HG02610 (cell line): ENCODE measurements at regions not wholly inside any gene's neighbourhood (a gene's known extent, or its start where the extent isn't known, plus 50 kb on each side); places are given as distances from the start of the nearest gene placed in this dataset.

Source experiments
- ATAC-seq: cut with Tn5 transposase; IDR thresholded peaks from one replicate; pipeline ENCODE4 v1.9.1; 2021; ENCODE audit warnings: mild to moderate bottlenecking, moderate library complexity; ENCODE audit not compliant: unreplicated experiment

DNA sequence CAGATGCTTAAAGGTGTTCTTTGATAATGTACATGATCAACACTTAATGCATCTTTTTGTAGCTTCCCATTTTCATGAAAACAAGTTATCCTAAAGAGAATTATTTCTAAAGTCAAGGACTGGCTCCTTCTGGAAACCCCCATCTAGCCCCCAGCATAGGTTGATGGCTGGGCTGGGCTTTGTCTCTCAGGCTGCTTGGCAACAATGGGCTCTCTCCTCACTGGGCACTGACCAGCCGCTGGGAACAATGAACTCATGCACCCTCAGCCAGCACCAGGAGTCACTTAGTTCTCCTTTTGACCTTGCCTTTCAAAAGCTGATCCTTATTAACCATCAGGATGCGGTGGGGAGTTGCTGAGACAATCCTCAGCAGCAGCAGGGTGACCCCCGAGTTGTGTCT lies 293.0 kb upstream of the PLXNA2 start:
- ATAC-seq, result no peak

DNA sequence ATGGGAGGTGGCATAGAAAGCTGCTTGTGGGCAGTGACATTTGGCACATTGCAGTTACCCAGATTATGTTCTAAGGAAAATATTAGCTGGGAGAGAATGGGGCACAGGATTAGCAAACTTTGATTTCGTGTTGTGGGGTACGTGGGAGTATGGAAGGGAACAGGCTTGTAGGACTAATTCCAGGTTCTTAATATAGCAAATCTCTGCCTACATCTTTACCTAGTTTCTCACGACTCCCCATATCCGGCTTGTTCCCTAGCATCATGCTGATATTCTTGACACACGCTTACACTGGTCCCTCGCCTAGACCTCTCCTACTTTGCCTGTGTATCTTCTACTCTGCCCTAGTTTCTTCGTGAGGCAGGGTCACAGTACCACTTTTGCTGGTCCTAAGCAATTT lies 293.9 kb upstream of the PLXNA2 start:
- no peak for ATAC-seq

DNA sequence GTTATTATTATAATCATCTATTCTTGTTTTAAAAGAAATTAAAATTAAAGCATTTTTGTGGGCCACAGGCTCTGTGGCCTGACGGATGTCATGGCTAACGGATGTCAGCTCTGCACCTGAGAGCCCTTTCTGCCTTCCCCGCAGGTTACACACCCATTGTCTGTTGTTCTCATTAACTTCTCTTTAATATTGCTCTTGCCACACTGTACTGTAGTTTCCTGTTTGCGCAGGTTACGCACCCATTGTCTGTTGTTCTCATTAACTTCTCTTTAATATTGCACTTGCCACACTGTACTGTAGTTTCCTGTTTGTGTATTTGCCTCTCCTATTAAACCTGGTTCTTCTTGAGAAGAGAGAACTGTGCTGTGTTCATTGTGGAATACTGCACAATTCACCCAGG lies 294.4 kb upstream of the PLXNA2 start:
- ATAC-seq, result no peak

DNA sequence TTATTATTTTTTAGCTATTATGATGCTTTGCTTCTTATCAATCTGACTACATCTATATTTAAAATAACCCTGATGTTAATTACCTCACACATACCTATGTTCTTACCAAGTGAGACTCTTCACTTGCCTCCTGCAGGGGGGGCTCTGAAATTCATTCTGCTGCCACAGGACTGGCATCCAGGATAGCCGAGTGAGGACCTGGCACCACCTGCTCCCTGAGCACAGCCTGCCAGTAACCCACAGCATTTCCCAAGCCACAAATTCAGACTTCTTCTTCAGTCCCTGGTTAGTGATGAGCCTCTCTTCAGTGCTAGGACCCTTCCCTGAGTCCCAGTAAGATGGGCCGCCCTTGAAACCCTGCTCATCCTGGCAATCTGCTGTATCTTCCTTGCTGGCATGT lies 296.5 kb upstream of the PLXNA2 start:
- no peak for ATAC-seq

DNA sequence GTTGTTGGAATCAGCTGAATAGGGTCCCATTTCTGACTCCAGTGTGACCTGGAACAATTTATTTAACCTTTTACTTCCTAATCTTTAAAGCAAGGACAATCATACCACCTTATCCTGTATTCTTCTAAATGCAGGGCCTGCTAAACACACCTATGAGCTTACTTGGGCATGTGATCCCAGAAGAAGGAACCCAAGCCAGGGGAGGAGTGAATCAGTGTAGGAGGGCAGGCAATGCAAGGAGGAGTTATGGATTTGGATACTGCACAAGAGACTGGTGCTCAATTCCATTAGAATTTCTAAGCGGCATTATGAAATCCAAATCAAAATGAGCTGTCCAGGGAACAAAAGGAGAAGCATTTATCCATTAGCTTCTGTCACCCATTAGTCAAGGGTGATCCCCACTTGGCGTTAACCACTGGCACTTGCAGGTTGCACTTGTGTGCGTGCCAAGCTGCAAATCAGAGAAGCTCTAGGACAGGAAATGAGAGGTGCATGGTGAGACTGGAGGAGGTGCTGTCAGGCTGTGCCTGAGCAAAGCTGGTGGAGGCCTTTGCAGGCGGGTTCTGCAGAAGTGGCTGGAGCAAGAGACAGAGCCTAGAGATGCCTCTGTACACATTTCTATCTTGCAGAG lies 297.2 kb upstream of the PLXNA2 start:
- no peak for ATAC-seq

DNA sequence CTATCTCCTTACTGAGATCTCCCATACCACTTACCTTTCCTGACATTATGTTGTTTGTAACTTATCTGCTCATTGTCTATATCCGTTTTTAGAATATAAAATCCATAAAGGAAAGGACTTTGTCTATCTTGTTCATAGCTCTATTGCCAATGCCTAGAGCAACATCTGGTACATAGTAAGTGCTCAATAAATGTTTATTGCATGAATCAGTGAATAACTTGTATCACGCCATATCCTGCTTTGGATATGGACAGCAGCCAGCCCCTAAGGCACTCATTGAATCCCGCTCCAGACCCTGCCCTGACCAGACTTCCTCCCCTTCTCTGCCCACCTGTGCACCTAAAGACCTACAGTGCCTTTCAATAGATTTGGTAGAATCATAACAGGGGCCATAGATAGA lies 298.1 kb upstream of the PLXNA2 start:
- ATAC-seq, result no peak

DNA sequence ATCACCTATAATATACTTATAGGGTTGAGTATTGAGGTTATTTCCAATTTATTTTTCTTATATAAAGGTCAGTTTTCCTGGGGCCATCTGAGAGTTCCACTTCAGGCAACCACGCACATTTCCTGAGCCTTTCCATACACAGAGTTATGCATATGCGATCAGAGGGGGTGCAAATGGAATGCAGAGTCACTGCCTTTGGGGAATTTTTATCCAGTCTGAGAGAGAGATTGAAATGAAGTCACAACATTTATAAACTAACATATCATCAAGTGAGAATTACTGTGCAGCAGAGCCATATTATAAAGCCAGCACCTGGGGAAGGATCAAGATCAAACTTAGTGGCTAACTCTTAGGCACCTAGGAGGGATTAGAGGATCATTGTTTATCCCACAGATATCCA lies 299.9 kb upstream of the PLXNA2 start:
- no peak for ATAC-seq

DNA sequence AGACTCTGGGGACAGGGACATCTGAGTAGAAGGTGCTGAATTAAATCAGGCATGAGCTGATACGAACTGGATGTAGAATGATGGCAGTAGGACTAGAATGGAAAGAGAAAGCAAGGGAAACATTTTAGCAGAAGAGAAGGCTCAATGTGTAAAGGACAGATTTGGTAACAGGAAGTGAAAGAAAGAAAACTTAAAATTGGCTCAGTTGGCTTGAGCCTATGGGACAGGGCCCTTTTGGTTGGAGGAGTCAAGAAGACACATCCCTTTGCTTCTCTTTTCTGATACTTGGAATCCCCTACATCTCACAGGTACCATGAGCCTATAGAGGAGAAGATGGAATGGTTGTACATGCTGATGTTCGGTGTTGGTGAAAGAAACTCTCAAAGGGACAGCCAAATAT lies 300.6 kb upstream of the PLXNA2 start:
- no peak for ATAC-seq

DNA sequence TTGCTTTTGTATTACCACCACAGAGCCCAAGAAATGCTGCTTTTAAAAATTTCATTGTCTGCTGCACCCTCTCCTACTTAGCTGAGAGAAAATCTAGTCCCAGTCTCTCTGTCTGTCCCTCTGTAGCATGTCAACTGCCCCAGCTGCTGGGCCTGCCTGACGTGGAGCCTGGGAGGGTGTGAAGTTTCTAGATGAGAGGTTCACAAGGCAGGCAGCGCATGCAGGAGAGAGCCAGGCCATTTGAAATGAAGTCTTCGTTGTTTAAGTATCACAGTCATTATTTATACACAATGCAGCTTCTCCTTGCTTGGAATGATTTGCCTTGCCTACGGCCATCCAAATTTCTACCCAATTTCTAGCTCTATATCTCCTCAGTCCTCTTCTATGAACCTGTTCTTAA lies 306.8 kb upstream of the PLXNA2 start:
- ATAC-seq, result no peak

DNA sequence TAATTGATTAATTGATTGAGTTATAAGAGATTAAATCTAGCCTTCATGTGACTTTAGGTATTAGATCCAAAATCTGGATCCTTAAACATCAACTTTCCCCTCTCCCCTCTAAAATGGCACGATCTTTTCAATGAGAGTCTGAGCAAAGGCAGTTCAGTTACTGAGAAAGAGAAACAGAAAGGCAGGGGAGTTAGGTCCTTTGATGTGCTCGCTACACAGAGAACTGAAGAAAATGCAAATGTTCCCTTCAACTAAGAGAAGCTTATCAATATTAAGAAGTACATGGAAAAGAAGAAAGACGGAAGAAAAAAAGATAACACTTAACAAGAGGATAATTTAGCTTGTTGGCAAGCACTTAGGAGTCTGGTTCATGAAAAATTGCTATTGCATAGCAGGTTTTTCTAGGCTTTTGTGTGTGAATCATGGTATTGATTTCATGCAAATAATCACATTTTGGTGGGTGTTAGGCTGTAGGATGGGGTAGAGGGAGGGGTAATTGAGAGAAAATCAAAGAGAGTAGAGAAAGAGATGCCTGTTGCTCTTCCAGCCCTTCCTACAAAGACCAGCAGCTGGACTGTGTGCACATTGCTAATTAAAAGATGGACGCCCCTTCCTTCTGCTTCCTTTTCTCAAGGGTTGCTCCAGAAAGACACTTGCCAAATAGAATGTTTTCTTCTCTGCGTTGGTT lies 307.6 kb upstream of the PLXNA2 start:
- no peak for ATAC-seq

DNA sequence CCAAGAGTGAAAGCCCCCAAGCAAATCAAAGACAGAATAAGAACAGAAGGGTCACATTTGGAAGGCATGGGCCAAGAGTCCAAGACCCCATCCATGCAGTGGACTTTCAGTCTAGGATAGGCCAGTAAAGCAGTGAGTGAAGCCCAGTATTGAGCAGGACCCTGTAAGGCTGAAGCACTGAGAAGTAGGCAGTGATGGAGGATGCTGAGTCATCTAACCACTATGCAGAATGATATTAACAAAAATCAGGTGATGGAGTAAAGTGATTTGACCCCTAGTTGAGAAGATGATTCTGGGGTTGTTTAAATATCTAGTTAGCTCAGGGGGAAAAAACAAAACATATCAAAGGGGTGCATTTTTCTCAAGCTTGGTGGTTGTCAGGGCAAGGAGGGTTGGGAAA lies 308.7 kb upstream of the PLXNA2 start:
- ATAC-seq, result no peak

DNA sequence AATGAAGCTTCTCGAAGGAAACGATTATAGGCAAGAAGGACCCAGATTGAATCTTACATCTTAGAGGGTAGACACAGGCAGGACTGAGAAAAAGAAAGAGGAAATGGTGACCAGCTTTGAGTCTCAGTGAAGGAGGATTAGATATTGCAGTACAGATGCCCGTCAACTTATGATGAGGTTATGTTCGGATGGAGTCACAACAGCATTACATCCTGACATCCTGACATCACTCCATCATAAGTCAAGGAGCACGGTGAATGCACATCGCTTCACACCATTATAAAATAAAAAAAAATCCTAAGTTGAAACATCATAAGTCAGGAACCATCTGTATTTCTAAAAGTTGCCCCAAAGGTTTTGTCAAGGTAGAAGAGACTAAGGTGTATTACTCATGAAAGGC lies 312.3 kb upstream of the PLXNA2 start:
- no peak for ATAC-seq

DNA sequence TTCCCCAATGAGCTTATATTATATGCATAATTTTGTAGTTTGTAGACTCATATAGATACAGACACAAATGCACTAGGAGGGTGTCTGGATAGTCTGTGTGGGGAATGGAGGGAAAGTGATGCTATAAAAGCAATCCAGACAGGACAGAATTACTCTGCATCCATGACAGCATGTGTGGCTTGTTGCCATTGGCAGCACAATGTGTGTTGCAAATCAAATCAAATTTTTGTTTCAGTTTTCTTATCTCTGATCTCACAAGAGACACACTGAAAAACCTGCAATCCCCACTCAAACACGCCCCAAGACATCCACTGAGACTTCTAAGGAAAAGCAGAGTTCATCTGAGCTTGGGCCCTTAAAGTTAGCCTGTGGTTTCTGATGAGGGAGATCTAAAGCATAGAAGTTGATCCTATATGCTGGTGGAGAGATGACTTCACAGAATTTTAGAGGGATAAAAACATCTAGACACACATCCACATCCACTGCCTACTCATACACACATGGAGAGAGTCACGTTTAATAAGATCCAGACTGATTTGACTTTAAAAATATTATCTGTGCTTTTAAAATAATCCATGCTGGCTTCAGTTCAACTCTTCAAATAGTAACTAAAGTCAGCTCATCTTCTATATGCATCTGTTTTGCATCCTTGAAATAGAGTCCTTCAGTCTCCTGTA lies 313.0 kb upstream of the PLXNA2 start:
- ATAC-seq, result no peak

DNA sequence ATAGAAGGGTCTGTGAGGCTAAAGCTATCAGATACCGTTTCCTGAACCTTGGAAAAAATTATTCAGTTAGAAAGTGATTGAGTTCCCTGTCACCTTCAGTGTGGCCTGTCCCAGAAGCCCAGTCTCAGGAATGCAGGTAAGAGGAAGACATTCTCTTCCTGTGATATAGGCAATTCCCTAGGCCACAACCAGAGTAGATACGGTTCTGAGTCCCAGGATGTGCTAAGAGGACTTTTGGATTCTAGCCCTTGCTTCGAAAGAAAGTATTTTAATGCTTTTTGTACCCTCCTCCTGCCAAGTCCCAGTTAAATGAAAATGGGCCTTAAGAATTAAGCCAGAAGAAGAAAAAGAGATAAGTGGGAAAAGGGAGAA lies 313.5 kb upstream of the PLXNA2 start:
- no peak for ATAC-seq

DNA sequence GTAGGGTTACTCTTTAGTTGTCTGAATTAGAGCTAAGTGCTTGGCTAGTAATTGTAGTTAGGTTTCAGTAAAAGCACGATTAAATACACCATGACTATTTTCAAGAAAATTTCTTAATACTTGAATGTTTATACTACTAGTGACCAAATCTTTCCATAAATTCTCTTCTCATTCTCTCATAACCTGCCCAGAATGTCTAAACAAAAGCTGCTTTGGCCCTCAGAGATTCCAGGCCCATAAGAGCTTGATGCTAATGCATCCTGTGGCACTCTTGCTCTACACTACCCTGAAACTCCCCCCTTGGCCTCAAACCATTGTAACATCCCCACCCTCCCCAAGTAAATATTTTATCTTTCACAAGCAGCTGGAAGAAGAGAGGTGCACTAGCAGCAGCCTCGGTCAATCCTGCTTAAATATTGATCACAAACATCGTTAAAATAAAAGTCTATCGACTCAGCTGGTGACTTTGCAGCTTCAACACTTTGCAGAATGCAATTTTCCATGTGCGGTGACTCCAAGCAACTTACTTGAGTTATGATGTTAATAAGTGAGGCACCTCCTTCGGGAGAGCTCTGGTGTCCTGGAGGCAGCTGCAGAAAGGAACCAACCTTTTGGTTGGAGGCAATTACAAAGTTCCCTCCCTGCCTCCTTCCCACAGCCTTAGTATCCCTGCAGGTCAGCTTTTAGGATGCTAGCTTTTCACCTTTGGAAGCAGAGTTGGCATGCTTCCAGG lies 315.6 kb upstream of the PLXNA2 start:
- no peak for ATAC-seq

DNA sequence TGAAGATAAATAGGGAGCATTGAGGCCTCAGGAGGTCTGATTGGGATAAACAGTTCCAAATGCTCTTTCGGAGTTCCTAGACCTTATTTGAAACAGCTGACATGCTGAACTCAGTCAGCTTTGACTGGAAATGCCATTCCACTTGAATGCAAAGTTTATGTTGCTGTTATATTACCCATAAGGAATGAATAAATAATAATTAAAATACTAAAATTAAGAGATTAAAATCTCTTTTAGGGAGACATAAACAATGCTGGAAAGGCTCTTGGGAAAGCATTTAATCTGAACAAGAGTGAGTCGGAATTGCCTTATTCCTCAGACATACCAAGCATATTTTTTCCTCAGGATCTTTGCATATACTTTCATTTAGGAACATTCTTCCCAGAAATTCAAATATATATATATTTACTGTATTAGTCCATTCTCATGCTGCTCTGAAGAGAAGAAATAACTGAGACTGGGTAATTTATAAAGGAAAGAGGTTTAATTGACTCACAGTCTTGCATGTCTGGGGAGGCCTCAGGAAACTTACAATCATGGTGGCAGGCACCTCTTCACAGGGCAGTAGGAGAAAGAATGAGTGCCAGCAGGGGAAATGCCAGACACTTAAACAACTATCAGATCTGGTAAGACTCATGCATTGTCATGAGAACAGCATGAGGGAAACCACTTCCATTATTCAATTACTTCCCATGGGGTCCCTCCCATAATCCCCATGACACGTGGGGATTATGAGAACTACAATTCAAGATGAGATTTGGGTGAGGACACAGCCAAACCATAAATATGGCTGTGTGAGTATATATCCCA lies 318.2 kb upstream of the PLXNA2 start:
- ATAC-seq, result no peak

DNA sequence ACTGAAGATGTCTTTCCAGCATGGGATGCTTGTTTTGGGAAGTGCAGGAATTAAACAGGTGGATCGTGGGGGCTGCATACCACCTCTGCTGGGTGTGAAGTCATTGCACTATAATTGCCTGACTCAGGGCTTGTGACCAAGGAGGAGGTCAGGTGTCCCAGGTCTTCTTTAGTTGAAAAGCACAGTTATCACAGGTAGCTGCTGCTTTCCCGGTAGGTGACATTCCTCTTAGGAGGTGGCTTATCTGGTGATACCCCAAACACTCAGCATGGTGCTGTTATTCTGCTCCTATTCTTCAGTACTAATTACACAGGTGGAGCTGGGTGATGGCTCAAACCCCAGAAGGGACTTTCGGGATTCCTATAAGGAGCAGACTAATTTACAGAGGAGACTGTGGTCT lies 320.3 kb upstream of the PLXNA2 start:
- ATAC-seq, result no peak

DNA sequence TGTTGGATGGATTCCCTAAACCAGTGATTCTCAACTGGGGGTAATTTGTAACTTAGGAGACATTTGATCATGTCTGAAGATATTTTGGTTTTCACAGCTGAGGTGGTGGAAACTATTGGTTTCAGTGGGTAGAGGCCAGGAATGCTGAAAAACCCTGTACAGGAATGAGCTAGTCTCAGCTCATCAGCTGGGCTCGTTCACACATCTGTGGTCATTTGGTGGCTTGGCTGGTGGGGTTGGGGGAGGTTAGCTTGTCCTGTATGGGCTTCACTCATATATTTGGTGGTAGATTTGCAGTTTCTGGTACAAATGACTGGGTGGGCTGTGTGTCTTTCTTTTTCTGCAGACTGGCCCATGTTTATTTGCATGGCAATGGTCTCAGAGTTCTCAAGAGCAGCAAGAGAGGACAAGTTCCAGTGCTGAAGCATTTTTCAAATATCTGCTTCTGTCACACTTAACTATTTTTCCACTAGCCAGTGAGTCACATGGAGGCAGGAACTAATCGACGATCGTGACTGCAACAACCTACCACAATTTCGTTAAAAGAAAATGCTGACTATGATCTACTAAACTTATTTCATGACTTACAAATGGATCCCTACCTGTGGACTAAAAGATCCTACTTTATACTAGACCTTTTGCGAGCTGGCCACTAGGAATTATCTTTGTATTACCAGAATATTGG lies 321.7 kb upstream of the PLXNA2 start:
- ATAC-seq, result no peak

DNA sequence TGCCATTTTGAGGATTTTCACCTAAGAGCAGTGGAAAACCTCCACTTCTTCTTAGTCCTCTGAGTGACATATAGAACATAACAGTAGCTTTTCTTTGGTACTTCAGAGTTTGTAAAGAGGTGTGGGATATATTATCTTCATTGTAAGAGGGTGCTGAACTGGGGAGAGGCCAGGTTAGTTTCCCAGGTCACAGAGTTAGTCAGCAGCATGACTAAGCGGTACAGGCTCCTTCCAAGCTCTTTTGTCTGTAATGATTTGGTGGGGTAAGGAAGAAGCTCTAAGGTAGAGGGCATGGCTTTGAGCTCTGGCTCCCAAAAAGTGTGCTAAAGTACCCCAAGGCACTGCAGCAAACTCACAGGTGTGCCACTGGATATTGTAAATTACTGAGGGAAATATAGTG lies 325.0 kb upstream of the PLXNA2 start:
- no peak for ATAC-seq

DNA sequence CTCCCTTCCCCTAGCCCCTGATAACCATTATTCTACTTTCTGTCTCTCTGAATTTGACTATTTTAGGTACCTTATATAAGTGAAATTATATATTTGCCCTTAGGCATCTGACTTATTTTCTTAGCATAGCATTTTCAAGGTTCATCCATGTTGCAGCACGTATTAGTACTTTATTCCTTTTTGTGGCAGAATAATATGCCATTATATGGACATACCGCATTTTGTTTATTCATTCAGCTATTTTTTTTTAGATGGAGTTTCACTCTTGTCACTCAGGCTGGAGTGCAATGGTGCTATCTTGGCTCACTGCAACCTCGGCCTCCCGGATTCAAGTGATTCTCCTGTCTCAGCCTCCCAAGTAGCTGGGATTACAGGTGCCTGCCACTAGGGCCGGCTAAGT lies 326.2 kb upstream of the PLXNA2 start:
- ATAC-seq, result no peak
